ENCODE measurements at regions not wholly inside any gene's neighbourhood (a gene's known extent, or its start where the extent isn't known, plus 50 kb on each side); places are given as distances from the start of the nearest gene placed in this dataset.

DNA sequence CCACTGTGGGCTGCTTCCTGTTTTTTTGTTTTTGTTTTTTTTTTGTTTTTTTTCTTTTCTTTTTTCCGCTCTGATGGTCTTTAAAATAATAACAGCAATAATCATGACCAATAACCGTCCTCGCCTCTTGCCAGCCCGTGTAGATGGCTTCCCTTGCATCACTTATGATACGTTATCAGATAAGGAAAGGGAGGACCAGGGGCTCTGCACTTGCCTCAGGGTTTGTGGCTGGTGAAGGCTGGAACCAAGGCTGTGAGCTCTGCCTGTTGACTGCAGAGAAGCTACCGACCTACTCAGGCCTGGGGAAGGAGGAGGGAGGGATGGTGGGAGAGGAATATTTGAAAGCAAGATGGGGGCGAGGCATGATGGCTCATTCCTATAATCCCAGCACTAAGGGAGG is 114.0 kb upstream of the SDK2 start:
- TF ChIP-seq, protein P1, sequence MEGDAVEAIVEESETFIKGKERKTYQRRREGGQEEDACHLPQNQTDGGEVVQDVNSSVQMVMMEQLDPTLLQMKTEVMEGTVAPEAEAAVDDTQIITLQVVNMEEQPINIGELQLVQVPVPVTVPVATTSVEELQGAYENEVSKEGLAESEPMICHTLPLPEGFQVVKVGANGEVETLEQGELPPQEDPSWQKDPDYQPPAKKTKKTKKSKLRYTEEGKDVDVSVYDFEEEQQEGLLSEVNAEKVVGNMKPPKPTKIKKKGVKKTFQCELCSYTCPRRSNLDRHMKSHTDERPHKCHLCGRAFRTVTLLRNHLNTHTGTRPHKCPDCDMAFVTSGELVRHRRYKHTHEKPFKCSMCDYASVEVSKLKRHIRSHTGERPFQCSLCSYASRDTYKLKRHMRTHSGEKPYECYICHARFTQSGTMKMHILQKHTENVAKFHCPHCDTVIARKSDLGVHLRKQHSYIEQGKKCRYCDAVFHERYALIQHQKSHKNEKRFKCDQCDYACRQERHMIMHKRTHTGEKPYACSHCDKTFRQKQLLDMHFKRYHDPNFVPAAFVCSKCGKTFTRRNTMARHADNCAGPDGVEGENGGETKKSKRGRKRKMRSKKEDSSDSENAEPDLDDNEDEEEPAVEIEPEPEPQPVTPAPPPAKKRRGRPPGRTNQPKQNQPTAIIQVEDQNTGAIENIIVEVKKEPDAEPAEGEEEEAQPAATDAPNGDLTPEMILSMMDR (IDR thresholded peaks at IDR 0.05; ENCODE audit: low read length): no peak
- no peak for TF ChIP-seq EZH2 (IDR thresholded peaks at IDR 0.05; ENCODE audit: borderline replicate concordance, low read length)

All from OCI-LY1 (cell line).